Spinal cord (tissue), 9 donors: ENCODE measurements at regions not wholly inside any gene's neighbourhood (a gene's known extent, or its start where the extent isn't known, plus 50 kb on each side); places are given as distances from the start of the nearest gene placed in this dataset.

Source experiments
- DNase-seq, 6 donors: peaks; one replicate each; pipeline versions ENCODE4 v3.0.0 to v3.0.0-alpha.2; 2013 to 2015; ENCODE audit warnings: low spot score in 6 of 6, low read depth in 4 of 6
- H3K27ac ChIP-seq: one replicate; pipeline ENCODE4 v1.5.1; 2013; ENCODE audit warnings: low read depth, low read length, control low read depth
- H3K27me3 ChIP-seq: one replicate; pipeline ENCODE4 v1.6.1; 2013; ENCODE audit warnings: low read length; ENCODE audit not compliant: control insufficient read depth, insufficient read depth
- H3K36me3 ChIP-seq: one replicate; pipeline ENCODE4 v1.6.1; 2013; ENCODE audit warnings: low read length; ENCODE audit not compliant: control insufficient read depth, insufficient read depth
- H3K4me1 ChIP-seq: one replicate; pipeline ENCODE4 v1.6.1; 2013; ENCODE audit warnings: low read length; ENCODE audit not compliant: control insufficient read depth, insufficient read depth
- H3K4me3 ChIP-seq: one replicate; pipeline ENCODE4 v1.5.1; 2013; ENCODE audit warnings: low read depth, low read length, control low read depth
- H3K9me3 ChIP-seq: one replicate; pipeline ENCODE4 v1.6.1; 2013; ENCODE audit warnings: low read length; ENCODE audit not compliant: control insufficient read depth, insufficient read depth
- WGBS: methylation state at CpG from one replicate; pipeline ENCODE4 v1.1.5; 2013; ENCODE audit warnings: missing lambda C conversion rate; ENCODE audit not compliant: insufficient coverage; 5-methylcytosine and 5-hydroxymethylcytosine counted together
- donor health status: healthy.

DNA sequence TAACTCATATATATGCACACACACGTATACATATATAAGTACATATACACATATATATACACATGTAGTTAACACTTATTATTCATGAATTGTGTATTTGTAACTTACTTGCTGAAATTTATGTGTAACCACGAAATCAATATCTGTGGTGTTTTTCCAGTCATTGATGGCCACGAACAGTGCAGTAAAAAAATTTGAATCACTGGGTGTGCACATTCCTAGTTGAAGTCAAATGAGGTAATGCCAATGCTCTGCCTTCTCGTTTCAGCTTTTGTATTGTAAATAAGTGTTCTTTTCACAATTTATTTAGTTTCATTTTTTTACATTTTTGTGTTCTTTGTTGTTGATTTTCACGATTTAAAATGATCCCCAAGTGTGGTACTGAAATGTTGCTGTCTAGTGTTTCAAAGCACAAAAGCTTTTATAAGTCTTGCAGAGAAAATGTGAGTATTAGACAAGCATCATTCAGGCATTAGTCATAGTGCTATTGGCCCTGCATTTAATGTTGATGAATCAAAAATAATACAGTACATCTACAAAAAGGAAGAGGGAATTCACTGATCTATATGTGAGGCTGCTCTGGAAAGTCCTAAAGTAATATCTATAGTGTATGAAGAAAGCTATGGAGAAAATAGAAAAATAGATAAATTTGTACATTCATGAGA, 419.0 kb downstream of the DSC3 start:
- WGBS: 71% methylated on average over 3 of the region's 5 CpGs
- Histone ChIP-seq H3K36me3 (no peaks in the 10 kb centered on the region), H3K27me3 (no peaks in the 10 kb centered on the region), H3K4me1 (no peaks in the 10 kb centered on the region), H3K4me3 (no peak overlapping the region), H3K9me3 (no peaks in the 10 kb centered on the region), H3K27ac (no peak overlapping the region)
- DNase-seq: no peak

DNA sequence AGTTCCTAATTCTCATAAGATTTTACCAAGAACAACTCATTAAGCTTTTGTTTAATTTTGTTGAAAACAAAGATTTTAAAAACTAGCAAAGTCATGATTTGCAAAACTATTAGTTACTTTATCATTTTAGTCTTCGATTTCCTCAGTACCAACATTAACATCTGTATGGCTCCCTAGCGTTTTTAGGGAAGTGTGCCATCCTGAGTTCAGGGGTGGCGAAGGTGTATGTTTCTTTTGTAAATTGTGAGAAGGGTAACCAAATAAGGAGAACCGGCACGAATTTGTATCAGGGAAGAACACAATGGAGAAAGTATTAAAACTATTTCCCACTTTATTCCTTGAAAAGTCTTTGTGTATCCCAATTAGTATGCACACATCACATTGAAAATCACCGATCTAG, 419.9 kb downstream of the DSC3 start:
- DNase-seq: no peak
- Histone ChIP-seq H3K27me3 (no peaks in the 10 kb centered on the region), H3K36me3 (no peaks in the 10 kb centered on the region), H3K27ac (no peak overlapping the region), H3K4me1 (no peaks in the 10 kb centered on the region), H3K4me3 (no peak overlapping the region), H3K9me3 (no peaks in the 10 kb centered on the region)
- WGBS: no CpG with 5 or more reads among the region's 6 CpGs

GRCh38 chr18:30622104-30622503, 420.4 kb downstream of the DSC3 start:
- 90% methylated on average over 3 of the region's 3 CpGs for WGBS
- no peak overlapping the region for H3K27ac ChIP-seq
- no peaks in the 10 kb centered on the region for H3K4me1 ChIP-seq

DNA sequence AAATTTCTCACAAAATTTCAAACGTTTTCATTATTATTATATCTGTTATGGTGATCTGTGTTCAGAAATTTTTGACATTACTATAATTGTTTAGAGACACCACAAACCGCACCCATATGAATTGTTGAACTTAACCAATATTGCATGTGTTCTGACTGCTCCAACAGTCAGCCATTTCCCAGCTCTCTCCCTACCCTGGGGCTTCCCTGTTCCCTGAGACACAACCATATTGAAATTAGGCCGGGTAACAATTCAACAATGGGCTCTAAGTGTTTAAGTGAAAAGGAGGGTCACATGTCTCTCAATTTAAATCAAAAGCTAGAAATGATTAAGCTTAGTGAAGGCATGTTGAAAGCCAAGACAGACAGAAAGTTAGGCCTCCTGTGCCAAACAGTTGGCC, 424.0 kb downstream of the DSC3 start:
- Histone ChIP-seq H3K4me1 (no peaks in the 10 kb centered on the region), H3K4me3 (no peak overlapping the region), H3K27me3 (no peaks in the 10 kb centered on the region), H3K9me3 (no peaks in the 10 kb centered on the region), H3K36me3 (no peaks in the 10 kb centered on the region), H3K27ac (no peak overlapping the region)
- WGBS: no CpG with 5 or more reads among the region's 3 CpGs
- DNase-seq: no peak

More at GRCh38 chr18:30622104-30622503, 420.4 kb downstream of the DSC3 start:
- Histone ChIP-seq H3K27me3 (no peaks in the 10 kb centered on the region), H3K4me3 (no peak overlapping the region), H3K9me3 (no peaks in the 10 kb centered on the region), H3K36me3 (no peaks in the 10 kb centered on the region)
- DNase-seq: no peak

DNA sequence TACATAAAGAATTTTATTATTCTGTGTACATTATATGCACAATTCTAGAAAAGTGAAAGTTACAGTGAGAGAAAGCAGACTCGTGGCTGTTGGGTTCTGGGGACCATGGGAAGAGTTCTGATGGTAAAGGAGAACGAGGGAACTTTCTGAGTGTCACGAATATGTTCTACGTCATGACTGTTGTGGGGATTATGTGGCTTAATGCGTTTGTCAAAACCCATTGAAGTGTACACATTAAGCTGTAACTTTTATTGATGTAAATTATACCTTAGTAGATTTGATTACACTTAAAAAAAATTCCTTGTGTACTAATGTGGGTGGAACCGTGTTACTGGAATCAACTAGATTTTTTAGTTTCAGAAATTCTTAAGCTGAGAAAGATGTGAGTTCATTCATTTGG, 426.1 kb downstream of the DSC3 start:
- WGBS: 100% methylated on average over 1 of the region's 6 CpGs
- Histone ChIP-seq H3K27ac (no peak overlapping the region), H3K36me3 (no peaks in the 10 kb centered on the region), H3K4me1 (no peaks in the 10 kb centered on the region), H3K9me3 (no peaks in the 10 kb centered on the region), H3K27me3 (no peaks in the 10 kb centered on the region), H3K4me3 (no peak overlapping the region)
- no peak for DNase-seq

- H3K27me3 ChIP-seq: no peaks in the 10 kb centered on the region
- H3K9me3 ChIP-seq: no peaks in the 10 kb centered on the region
- no peak for DNase-seq
- H3K27ac ChIP-seq: no peak overlapping the region
- no peaks in the 10 kb centered on the region for H3K4me1 ChIP-seq
- H3K36me3 ChIP-seq: no peaks in the 10 kb centered on the region
- WGBS: 80% methylated on average over 1 of the region's 2 CpGs
- no peak overlapping the region for H3K4me3 ChIP-seq
These were observed 429.1 kb downstream of the DSC3 start for GRCh38 chr18:30613467-30613801.

DNA sequence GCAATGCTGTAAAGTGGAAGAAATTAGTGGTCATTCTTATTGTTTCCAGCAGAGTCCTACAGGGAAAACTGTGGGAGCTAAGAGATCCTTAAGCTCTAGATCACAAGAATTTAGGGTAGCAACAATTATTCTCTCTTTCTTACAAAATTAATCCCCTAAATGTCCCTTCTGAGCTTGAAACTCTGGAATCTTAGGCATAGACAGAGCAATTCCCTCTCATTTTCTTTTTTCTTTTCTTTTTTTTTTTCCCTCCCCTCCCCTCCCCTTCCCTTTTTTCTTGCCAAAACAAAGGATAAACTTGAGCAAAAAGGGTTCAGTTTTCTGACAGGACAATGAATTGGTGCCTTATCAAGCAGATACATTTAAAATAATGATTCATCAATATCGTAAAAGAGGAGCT, 441.0 kb downstream of the DSC3 start:
- no CpG with 5 or more reads among the region's 1 CpG for WGBS
- peaks cover 1% of the 10 kb centered on the region for H3K9me3 ChIP-seq
- DNase-seq: no peak
- H3K36me3 ChIP-seq: no peaks in the 10 kb centered on the region
- H3K27ac ChIP-seq: no peak overlapping the region
- H3K4me3 ChIP-seq: no peak overlapping the region
- no peaks in the 10 kb centered on the region for H3K27me3 ChIP-seq
- no peaks in the 10 kb centered on the region for H3K4me1 ChIP-seq

DNA sequence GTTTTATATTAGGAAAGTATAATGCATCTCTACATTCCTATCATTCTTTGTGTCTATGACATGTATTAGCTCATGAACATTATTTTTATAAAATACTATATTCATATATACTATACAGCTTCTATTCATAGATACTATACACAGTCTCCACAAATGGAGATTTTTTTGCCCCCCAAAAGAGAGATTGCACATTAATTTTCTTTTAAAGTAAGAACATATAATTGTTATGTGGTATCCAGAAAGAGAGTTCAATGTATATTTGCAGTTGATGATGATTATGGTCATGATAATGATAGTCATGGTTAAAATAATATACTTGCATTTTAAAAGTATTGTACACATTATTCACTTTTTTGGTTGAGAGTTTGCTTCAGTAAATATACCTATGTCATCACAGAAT, 445.3 kb downstream of the DSC3 start:
- Histone ChIP-seq H3K27ac (no peak overlapping the region), H3K4me1 (no peaks in the 10 kb centered on the region), H3K27me3 (no peaks in the 10 kb centered on the region), H3K36me3 (no peaks in the 10 kb centered on the region), H3K4me3 (no peak overlapping the region), H3K9me3 (peaks cover 1% of the 10 kb centered on the region)
- no peak for DNase-seq

DNA sequence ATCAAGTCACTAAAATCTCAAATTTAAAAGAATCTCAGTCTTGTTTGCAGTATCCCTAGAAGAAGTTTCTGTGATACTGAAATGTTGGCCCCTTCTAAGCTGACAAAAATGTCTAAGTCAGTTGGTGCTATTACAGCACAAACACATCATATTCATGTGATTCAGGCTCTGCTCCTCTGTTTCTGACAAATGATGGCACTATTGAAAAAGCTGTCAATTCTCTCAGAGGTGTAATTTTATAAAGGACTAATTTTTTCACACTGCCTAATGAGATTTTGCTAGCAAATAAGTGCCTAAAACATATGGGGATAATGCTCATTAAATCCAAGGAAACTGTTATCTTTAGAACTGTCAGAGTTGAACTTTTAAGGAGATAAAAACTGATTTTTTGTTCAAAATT, 445.9 kb downstream of the DSC3 start:
- H3K4me1 ChIP-seq: no peaks in the 10 kb centered on the region
- H3K4me3 ChIP-seq: no peak overlapping the region
- H3K9me3 ChIP-seq: peaks cover 1% of the 10 kb centered on the region
- H3K27me3 ChIP-seq: no peaks in the 10 kb centered on the region
- H3K27ac ChIP-seq: no peak overlapping the region
- H3K36me3 ChIP-seq: no peaks in the 10 kb centered on the region
- peak in 2 of 6 donors; percentile 11 to 52 for DNase-seq

- Histone ChIP-seq H3K4me1 (no peaks in the 10 kb centered on the region), H3K9me3 (no peaks in the 10 kb centered on the region), H3K36me3 (no peaks in the 10 kb centered on the region), H3K27me3 (no peaks in the 10 kb centered on the region), H3K4me3 (no peak overlapping the region), H3K27ac (no peak overlapping the region)
- whole genome bisulfite sequencing: no CpG with 5 or more reads among the region's 1 CpG
- DNase-seq: no peak
These were observed 446.6 kb downstream of the DSC3 start for GRCh38 chr18:30595942-30596341.
